Lower leg skin (tissue), 4 donors: ENCODE measurements at regions not wholly inside any gene's neighbourhood (a gene's known extent, or its start where the extent isn't known, plus 50 kb on each side); places are given as distances from the start of the nearest gene placed in this dataset.

Experiments
- DNase-seq, 2 donors: peaks; one replicate each; pipeline ENCODE4 v3.0.0-alpha.2; 2019; ENCODE audit warnings: low spot score in 2 of 2
- H3K4me3 ChIP-seq: fragments of 200-600 bp; sonication (generic); 2 replicates; pipeline ENCODE4 v1.5.1; 2017; ENCODE audit warnings: mild to moderate bottlenecking, low read depth; ENCODE audit not compliant: poor library complexity, severe bottlenecking
- POLR2A ChIP-seq, 2 donors: fragments of 450-650 bp; IDR thresholded peaks; one replicate each; pipeline ENCODE4 v1.6.1; 2016 to 2017; ENCODE audit warnings: antibody characterized with exemption in 2 of 2, mild to moderate bottlenecking in 1 of 2, moderate library complexity in 1 of 2
- WGBS, 2 donors: methylation state at CpG; one replicate each; pipeline ENCODE4 v1.1.5; 2018; 5-methylcytosine and 5-hydroxymethylcytosine counted together
- intact Hi-C: fragments of 100-400 bp; cut with DNase I; formaldehyde crosslinking; loops from one replicate; pipeline ENCODE4 v1.15.0; 2023; ENCODE audit warnings: low total_unique reads
- TF ChIP-seq, protein P1 (sequence below), 3 donors: fragments of 450-650 bp; IDR thresholded peaks; one replicate each; pipeline ENCODE4 v1.5.1; 2016; ENCODE audit warnings: antibody characterized with exemption in 3 of 3, mild to moderate bottlenecking in 3 of 3, moderate library complexity in 2 of 3

DNA sequence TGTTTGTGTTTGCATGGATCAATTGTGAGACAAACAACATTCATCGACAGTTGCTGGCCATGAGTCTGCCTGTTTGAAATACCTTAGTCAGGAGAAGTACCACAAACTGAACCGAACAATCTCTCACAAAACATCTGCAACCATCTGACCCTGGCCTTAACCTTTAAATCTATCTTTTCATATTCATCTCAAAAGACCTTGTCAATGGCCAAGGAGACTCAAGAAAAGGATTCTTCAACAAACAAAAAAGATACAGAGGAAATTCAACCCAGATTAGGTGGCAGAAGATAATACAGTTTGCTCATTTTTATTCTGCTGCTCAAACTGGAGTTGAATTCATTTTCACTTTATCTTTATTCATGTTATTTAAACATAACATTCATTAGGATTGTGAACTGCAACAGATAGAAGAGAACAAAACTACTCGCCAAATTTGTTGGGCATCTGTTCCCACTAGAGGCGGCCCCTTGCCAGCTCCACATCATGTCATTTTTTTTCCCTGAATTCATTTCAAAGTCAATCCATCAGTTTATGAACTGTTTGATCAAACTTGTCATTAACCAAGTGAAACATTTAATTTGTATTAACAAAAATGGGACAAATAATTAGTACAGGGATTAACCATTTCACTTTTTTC, 152.3 kb upstream of the OTX2 start:
- no peak overlapping the region for H3K4me3 ChIP-seq
- WGBS, 2 donors: 77 to 85% methylated on average over 4 of the region's 4 CpGs
- TF ChIP-seq, protein P1, sequence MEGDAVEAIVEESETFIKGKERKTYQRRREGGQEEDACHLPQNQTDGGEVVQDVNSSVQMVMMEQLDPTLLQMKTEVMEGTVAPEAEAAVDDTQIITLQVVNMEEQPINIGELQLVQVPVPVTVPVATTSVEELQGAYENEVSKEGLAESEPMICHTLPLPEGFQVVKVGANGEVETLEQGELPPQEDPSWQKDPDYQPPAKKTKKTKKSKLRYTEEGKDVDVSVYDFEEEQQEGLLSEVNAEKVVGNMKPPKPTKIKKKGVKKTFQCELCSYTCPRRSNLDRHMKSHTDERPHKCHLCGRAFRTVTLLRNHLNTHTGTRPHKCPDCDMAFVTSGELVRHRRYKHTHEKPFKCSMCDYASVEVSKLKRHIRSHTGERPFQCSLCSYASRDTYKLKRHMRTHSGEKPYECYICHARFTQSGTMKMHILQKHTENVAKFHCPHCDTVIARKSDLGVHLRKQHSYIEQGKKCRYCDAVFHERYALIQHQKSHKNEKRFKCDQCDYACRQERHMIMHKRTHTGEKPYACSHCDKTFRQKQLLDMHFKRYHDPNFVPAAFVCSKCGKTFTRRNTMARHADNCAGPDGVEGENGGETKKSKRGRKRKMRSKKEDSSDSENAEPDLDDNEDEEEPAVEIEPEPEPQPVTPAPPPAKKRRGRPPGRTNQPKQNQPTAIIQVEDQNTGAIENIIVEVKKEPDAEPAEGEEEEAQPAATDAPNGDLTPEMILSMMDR (IDR thresholded peaks at IDR 0.05): no peak
- TF ChIP-seq POLR2A (IDR thresholded peaks at IDR 0.05): no peak
- intact Hi-C loops: no loop called here
- no peak for DNase-seq

- TF ChIP-seq POLR2A (IDR thresholded peaks at IDR 0.05): no peak
- TF ChIP-seq, protein P1 (IDR thresholded peaks at IDR 0.05): no peak
- no peak for DNase-seq
- no peak overlapping the region for H3K4me3 ChIP-seq
- intact Hi-C loops: no loop called here
These were observed 149.6 kb upstream of the OTX2 start for GRCh38 chr14:56959869-56960268.

- intact Hi-C loops: no loop called here
- DNase-seq: no peak
- TF ChIP-seq, protein P1 (IDR thresholded peaks at IDR 0.05): no peak
- TF ChIP-seq POLR2A (IDR thresholded peaks at IDR 0.05): no peak
- H3K4me3 ChIP-seq: no peak overlapping the region
These were observed 148.8 kb upstream of the OTX2 start for GRCh38 chr14:56959121-56959520.

- WGBS, 2 donors: 45 to 50% methylated on average over 2 of the region's 2 CpGs
- H3K4me3 ChIP-seq: no peak overlapping the region
- TF ChIP-seq POLR2A (IDR thresholded peaks at IDR 0.05): no peak
- TF ChIP-seq, protein P1 (IDR thresholded peaks at IDR 0.05): no peak
- DNase-seq: no peak
- intact Hi-C loops: no loop called here
These were observed 145.9 kb upstream of the OTX2 start for GRCh38 chr14:56956182-56956581.

GRCh38 chr14:56955745-56956144, 145.5 kb upstream of the OTX2 start:
- no peak for DNase-seq
- TF ChIP-seq POLR2A (IDR thresholded peaks at IDR 0.05): no peak
- intact Hi-C loops: no loop called here
- H3K4me3 ChIP-seq: no peak overlapping the region
- 61 to 65% methylated on average over 3 of the region's 3 CpGs for WGBS, 2 donors

GRCh38 chr14:56953884-56954283, 143.6 kb upstream of the OTX2 start:
- no peak for TF ChIP-seq POLR2A (IDR thresholded peaks at IDR 0.05)
- TF ChIP-seq, protein P1 (IDR thresholded peaks at IDR 0.05): no peak
- no peak for DNase-seq
- intact Hi-C loops: no loop called here
- no peak overlapping the region for H3K4me3 ChIP-seq
- WGBS, 2 donors: 23 to 24% methylated on average over 5 of the region's 5 CpGs
